Endothelial cell of umbilical vein (primary cell): ENCODE measurements at regions not wholly inside any gene's neighbourhood (a gene's known extent, or its start where the extent isn't known, plus 50 kb on each side); places are given as distances from the start of the nearest gene placed in this dataset.

ENCODE experiments used
- JUN ChIP-seq: IDR thresholded peaks from 2 replicates; pipeline ENCODE4 v1.6.1; 2011; ENCODE audit warnings: borderline replicate concordance, low read depth; ENCODE audit not compliant: insufficient read length, insufficient read depth
- MYC ChIP-seq: IDR thresholded peaks from one replicate; pipeline ENCODE4 v1.6.1; 2011; ENCODE audit warnings: mild to moderate bottlenecking, low read depth, low read length
- POLR2AphosphoS5 ChIP-seq: IDR thresholded peaks from 2 replicates; pipeline ENCODE4 v1.6.1; 2012; ENCODE audit warnings: low read depth, mild to moderate bottlenecking, control low read depth, low read length, moderate library complexity; ENCODE audit not compliant: insufficient read depth
- TF ChIP-seq, protein P1 (sequence below), 2 donors: IDR thresholded peaks; 1 replicate in 1 of 2; 2 replicates in 1 of 2; pipeline ENCODE4 v1.5.1; 2011; ENCODE audit warnings: low read length in 2 of 2, mild to moderate bottlenecking in 2 of 2, moderate library complexity in 2 of 2, control low read depth in 1 of 2, inconsistent platforms in 1 of 2, low read depth in 1 of 2; ENCODE audit not compliant: insufficient read depth in 1 of 2; ENCODE audit errors: extremely low read depth in 1 of 2

- TF ChIP-seq MYC (no peak), POLR2AphosphoS5 (no peak), JUN (no peak)
- TF ChIP-seq, protein P1, sequence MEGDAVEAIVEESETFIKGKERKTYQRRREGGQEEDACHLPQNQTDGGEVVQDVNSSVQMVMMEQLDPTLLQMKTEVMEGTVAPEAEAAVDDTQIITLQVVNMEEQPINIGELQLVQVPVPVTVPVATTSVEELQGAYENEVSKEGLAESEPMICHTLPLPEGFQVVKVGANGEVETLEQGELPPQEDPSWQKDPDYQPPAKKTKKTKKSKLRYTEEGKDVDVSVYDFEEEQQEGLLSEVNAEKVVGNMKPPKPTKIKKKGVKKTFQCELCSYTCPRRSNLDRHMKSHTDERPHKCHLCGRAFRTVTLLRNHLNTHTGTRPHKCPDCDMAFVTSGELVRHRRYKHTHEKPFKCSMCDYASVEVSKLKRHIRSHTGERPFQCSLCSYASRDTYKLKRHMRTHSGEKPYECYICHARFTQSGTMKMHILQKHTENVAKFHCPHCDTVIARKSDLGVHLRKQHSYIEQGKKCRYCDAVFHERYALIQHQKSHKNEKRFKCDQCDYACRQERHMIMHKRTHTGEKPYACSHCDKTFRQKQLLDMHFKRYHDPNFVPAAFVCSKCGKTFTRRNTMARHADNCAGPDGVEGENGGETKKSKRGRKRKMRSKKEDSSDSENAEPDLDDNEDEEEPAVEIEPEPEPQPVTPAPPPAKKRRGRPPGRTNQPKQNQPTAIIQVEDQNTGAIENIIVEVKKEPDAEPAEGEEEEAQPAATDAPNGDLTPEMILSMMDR (IDR thresholded peaks at IDR 0.05; ENCODE audit: extremely low read depth in 1 of 2, insufficient read depth in 1 of 2, low read depth in 1 of 2, low read length in 2 of 2) = no peak
Measured at GRCh38 chr3:144390786-144391185, 419.2 kb downstream of the DIPK2A start.
